UCSD-AML1 (cell line): ENCODE measurements at regions not wholly inside any gene's neighbourhood (a gene's known extent, or its start where the extent isn't known, plus 50 kb on each side); places are given as distances from the start of the nearest gene placed in this dataset.
A peak's percentile ranks its signal among the peaks of the same experiment; 100 is the strongest.
"Not testable (repeated sequence)": the region's sequence is repeated elsewhere in the genome, so short reads cannot be mapped to it uniquely, and the experiment has no call there.

ENCODE experiments used
- DNase-seq: peaks from one replicate; lab custom pipeline; 2025; ENCODE audit not compliant: unreplicated experiment; lab: John Stamatoyannopoulos, UW

DNA sequence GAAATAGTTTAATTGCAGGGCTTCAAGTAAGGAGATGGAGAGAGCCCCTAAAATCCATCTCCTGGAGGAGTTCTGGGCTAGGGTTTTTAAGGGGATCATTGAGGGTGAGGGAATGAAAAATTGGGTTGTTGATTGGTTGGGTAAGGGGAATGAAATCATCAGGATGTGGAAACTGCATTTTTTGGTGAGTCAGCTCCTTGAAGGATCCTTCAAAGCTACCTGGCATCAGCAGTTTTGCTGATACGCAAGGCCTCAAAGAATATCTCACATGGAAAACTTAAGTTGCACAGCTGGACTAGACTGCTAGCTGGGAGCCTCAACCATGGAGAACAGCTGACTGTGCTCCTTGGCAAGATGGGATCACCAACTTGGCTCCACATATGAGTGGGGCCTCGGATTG lies 136.7 kb downstream of the FGF10 start:
- peak; percentile 1 for DNase-seq

DNA sequence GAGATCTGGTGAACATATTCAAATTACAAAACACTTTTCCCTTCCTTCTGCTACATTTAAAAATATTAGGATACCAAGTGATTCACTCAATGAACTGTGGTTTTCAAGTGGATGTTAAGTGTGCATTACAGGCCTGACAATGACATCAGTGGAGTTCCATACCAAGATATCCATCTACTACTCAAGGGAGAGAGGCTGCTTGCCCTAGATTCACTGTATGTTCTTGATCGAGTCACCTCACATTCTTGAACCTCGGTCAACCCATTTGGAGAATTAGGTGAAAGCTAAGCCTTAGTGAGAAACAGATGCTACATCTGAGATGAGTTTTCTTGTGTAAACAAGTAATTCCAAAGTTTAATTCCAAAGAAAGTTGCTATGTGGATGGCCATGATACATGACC lies 142.2 kb downstream of the FGF10 start:
- DNase-seq, result no peak

DNA sequence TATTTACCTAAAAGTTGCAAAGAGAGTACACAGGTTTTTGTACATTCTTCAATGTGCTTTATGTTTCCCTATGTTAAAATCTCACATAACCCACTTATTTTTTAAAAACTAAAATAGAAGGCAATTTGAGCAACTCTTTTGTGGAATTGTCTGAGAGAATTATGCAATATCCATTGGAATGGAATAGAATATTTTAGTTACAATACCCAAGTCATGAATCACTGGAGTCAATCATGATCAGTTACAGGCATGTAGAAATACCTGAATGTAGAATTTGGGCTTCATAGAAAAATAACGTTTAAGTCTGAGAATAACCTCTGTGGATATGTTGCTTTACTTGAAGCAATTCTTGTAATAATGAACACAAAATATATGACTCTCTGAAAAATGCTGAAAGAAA lies 143.3 kb downstream of the FGF10 start:
- DNase-seq, result no peak

DNA sequence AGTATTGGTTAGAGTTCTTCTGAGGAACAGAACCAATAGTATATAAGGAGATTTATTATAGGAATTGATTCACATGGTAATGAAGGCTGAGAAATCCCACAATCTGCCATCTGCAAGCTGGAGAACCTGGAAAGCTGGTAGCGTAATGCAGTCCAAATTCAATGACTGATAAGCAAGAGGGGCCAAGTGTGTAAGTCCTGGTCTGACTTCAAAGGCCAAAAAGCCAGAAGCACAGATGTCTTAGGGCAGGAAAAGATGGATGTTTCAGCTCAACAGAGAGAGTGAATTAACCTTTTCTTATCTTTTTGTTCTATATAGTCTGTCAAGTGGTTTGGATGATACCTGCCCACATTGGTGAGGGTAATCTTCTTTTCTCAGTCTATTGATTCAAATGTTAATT lies 146.4 kb downstream of the FGF10 start:
- no peak for DNase-seq

DNA sequence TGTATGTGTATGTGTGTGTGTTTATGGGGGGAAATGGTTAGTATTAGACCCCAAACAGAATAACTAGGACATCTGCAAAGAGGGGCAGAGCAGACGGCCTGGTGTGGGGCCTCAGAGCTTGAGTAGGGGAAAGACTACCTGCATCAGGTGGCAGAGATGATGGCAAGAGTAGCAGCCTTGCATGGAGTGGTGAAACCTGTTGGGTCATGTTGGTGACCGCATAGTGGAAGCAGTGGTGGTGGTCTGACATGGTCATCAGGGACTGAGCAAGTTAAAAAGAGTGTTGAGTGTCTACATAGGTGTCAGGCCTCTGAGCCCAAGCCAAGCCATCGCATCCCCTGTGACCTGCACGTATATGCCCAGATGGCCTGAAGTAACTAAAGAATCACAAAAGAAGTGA lies 153.2 kb downstream of the FGF10 start:
- peak; percentile 2 for DNase-seq

DNA sequence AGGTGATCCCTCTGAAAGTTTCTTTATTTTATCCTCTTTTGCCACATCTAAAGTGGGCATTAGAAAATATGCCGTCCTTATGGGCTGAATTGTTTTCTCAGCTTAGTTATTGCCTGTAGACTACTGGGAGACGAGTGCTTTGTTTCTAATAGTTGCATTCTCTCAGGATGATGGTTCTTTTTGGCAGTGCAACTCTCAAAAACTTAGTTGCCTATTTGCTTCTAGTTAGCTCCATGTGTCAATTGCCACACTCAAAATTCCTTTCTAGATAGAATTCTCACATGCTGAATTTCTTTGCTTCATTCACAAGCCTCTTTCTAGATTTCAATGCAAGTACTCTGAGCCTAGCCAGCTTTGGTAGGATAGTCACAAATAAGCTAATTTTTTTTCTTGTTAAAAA lies 155.5 kb downstream of the FGF10 start:
- DNase-seq, result no peak

DNA sequence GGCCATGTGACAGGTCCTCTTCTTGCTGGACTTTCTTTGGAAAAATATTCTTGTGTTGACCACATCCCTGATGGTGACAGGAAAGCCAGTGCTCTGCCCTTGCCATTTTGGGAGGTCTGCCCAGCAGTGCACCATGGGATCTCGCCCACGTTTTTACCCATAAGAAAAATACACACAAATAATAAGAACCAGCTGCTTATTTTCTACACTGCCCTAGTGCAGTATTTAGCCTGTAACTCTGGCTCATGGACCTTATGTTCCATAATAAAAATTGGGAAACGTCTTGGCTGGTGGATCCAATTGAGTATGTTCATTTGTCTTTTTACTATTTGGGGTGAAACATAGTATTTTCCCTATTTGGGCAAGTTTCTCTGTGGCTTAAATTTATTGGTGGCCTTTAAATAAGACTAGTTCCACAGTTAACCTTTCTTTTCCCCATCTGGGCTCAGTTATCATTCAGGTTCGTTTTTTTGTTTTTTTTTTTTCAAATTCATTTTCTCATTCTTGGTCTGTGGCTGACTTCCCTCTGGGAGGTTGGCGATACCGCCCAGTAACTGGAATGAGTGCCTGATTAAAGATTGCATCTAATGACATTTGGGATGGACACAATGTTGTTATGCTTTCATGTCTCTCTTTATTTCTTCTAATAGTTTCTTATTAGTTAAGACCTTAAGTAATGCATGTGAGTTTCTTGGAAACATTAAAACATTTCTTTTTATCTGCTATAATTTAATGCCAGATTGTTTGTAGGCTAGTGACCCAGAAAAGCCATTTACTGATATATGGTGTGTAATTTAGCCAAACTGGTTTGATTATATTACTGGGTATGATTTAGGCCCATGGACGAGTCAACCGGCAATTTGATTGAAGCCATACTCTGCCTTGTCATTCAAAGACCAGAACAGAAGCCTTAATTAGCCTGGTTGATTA lies 163.7 kb downstream of the FGF10 start:
- DNase-seq, result no peak

DNA sequence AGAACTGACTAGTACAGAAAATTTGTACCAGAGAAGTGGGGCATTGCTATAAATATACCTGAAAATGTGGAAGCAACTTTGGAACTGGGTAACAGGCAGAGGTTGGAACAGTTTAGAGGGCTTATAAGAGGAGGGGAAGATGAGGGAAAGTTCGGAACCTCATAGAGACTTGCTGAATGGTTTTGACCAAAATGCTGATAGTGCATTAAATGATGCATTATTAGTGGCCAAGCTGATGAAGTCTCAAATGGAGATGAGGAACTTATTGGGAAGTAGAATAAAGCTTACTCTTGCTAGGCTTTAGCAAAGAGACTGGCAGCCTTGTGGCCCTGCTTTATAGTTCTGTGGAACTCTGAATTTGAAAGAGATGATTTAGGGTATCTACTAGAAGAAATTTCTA lies 189.8 kb downstream of the FGF10 start:
- DNase-seq, result no peak

DNA sequence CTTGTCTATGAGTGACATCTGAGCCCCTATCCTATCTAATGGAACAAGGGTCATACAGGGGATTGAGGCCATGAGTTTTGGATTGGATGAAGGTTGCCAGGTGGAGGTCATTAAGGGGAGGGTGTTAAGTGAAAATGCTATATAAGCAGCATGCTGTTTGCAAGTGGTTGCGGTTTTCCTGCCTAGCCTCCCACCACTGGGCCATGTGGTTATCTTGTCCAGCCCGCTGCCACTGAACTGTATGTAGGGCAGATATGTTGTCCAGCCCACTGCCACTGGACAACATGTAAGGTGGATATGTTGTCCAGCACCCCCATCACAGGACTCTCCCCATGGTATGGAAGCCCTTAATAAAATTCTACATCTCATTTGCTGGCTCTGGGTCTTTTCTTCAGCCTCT lies 200.0 kb downstream of the FGF10 start:
- DNase-seq, result no peak

DNA sequence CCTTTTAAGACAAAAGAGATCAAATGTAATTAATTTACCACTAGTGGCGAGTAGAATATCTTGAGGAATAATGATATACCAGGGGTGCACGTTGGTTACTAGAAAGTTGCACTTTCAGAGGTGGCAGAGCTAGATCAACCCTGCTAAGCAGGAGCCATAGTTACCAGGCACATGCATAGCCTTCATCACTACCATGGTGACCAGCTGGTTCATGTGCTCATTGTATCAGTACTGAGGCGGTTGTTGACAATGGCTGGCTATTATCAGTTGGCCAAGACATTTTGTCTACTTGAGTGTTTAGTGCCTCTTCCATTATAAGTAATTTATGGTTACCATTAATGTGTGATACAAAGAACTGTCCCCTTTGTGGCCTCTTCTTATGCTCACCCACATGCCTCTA lies 201.2 kb downstream of the FGF10 start:
- DNase-seq, result no peak

DNA sequence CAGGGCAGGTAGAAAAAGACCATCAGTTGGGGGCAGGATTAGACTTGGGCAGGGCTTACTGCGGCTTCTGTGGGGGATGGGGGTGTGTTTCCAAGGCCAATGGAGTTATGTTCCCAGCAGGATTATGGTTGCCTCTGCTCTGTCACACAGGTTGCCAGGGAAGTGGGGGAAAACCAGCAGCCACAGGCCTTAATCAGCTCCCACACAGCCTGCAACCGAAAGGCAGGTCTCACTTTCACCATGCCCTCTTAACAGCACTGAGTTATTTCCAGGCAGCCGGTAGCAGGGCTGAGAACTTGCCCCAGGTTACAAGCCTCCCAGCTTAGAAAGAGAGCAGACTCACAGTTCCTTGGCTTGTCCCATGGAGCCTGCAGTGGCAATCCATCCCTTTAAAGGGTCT lies 205.5 kb downstream of the FGF10 start:
- DNase-seq, result peak; percentile 3

DNA sequence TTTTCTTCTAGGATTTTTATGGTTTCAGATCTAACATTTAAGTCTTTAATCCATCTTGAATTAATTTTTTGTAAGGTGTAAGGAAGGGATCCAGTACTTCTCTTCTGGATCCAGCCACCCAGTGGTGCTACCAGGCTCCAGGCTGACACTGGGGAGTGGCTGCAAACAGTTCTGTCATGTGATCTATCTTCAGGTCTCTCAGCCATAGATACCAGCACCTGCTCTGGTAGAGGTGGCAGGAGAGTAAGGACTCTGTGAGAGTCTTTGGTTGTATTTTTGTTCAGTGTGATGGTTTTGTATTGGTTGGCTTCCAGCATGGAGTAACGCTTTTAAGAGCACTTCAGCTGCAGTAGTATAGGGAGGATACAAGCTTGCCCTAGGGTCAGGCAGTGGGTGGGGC lies 205.9 kb downstream of the FGF10 start:
- DNase-seq, result no peak

DNA sequence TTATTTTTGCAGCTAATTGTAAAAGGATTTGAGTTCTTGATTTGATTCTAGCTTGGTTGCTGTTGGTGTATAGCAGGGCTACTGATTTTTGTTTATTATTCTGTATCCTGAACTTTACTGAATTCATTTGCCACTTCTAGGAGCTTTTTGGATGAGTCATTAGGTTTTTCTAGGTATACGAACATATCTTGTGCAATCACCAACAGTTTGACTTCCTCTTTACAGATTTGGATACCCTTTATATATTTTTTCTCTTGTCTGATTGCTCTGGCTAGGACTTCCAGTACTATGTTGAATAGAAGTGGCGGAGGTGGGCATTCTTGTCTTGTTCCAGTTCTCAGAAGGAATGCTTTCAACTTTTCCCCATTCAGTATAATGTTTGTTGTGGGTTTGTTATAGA lies 210.8 kb downstream of the FGF10 start:
- no peak for DNase-seq

DNA sequence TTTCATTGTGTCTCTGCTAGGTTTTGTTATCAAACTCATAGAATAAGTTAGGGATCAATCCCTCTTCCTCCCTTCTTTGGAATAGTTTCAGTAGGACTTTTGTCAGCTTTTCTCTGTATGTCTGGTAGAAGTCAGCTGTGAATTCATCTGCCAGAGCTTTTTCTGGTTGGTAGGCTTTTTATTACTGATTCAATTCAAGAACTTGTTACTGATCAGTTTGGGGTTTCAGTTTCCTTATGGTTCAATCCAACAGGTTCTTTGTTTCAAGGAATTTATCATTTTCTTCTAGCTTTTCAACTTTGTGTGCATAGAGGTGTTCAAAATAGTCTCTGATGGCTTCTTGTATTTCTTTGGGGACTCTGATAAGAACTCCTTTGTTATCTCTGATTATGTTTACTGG lies 221.7 kb downstream of the FGF10 start:
- no peak for DNase-seq

DNA sequence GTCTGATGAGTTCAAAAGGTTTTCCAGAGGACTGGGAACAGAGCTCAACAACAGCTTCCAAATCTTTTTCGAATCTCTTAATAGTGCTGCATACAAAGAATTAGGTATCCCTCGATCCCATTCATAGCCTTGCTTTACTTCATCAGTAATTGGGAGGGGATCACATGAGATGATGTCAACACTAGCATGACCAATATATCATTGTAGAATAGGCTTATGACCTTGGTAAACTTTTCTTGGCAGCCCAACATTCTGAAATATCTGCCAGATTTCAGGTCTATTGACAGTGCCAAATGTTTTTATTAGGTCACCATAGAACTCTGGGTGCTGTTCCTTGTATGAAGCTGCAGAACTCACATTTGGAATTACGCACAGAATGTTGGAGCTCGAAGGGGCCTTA lies 228.9 kb downstream of the FGF10 start:
- no peak for DNase-seq

DNA sequence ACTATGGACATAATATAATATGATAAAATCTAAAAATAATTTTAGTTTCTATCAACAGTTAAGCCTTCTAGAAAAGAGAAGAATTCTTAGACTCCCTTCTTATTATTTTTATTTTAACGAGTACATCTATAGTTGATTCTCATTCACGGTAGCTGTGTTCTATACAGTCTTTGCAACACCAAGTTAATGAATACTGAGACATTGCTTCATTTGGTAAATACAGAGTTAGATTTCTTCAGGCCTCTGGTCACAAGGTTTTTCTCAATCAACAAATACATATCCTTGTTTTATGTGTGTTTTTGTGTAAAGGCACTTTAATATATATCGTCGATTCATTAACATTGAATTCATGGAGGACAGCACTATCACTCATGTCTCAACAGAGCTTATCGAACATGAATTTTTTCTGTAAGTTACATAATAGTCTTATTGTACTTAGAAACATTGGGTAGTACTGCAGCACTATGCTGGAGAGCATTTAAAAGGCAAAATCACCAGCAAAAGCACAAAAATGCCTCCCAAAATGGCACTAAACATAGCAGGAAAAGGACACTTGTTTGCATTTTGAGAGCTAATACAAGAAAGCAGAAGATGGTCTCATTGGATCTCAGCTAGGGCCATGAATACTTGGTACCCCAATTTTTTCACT lies 239.0 kb downstream of the FGF10 start:
- no peak for DNase-seq

DNA sequence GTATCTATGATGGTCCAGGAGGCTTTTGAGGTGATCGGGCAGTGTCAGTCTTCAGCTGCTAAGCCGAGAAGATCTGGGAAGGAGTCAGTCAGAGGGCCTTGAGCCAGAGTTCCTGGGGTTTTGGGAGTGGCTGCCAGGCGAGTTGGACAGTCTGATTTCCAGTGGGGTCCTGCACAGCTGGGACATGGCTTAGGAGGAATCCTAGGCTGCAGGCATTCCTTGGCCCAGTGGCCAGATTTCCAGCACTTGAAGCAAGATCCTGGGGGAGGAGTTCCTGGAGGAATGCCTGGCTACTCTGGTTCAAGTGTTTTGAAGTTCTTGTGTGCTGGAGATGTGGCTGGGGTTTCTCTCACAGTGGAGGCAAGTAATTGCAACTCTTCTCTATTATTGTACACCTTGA lies 271.3 kb downstream of the FGF10 start:
- not testable (repeated sequence) for DNase-seq

DNA sequence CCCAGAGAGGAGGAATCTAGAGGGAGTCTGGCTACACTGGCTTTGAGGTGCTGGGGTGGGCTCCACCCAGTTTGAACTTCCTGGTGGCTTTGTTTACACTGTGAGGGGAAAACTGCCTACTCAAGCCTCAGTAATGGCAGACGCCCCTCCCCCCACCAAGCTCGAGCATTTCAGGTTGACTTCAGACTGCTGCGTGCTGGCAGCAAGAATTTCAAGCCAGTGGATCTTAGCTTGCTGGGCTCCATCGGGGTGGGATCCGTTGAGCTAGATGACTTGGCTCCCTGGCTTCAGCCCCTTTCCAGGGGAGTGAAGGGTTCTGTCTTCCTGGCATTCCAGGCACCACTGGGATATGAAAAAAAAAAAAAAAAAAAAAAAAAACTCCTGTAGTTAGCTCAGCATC lies 281.0 kb downstream of the FGF10 start:
- not testable (repeated sequence) for DNase-seq

DNA sequence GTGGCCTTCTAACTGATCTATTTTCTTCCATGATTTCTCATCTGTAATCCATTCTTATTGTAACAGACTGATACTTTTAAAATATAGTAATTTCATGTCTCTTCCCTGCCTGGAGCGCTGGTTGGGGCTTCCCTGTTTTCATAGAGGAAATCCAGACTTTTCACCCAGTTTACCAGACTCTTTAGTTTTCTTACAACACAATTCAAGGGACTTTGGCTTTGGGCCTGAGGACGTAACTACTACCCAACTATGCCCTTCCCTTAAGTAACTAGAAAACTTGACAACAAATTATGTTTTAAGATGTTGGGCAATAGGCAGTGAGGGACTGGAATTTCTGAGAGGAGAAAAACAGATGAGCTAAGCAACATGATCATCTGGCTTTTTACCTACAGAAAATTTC lies 289.6 kb downstream of the FGF10 start:
- no peak for DNase-seq

DNA sequence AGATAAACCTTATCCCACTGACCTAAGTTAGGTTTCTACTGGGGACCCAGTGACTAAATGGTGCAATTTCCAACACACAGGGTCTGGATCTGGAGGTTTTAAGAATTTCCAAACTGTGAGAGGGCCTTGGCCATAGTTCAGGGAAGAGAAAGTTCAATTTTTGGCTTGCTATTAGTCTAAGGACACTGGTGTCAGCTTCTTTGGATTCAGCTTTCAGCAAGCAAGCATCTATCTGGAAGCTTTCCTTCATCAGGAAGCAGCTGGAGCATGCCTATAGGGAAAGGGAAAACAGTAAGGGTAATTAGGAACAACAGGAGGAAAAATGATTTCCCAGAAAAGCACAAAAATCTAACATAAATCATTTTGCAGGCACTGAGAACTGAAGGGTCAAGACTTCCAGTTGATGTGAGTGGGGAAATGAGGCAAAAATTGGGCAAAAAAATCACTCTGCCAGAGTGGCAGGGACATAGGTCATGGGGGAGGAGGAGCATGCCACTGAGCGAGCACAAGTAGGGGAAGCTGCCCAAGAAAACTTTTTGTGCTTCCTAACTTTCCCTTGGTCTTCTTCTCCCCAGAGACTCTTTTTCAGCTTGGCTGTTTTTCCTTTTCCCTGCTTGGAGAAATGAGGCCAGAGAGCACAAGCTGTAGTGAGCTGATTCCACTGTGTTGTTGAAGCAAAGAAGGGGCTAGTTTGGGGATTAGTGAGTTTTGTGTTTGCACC lies 299.6 kb downstream of the FGF10 start:
- DNase-seq, result no peak

DNA sequence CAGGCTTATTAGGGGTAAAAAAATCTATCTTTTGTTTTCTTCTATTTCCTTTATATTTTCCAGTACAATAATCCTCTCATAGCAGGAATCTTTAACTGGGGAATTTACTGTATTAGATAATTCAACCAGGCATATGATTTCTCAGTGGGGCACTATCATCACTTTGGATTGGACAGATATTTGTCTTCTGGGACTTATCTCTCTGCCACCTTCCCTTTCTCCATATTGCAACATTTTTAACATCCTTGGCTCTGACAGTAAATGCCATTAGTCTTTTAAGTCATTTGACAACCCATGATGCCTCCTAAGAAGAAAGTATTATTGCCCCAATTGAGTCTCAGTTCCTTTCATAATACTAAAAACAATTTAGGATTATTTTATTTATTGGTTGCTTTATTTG lies 304.1 kb downstream of the FGF10 start:
- DNase-seq, result no peak

DNA sequence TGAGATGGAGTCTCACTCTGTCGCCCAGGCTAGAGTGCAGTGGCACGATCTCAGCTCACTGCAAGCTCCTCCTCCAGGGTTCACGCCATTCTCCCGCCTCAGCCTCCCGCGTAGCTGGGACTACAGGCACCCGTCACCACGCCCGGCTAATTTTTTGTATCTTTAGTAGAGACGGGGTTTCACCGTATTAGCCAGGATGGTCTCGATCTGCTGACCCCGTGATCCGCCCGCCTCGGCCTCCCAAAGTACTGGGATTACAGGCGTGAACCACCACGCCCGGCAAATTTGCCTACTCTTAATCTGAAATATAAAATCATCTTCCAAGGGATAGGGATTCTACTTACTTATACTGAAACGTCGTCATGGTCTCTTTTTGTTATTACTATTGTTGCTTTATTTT lies 314.7 kb downstream of the FGF10 start:
- DNase-seq, result not testable (repeated sequence)
